Tibial nerve (tissue), 4 donors: ENCODE measurements at regions not wholly inside any gene's neighbourhood (a gene's known extent, or its start where the extent isn't known, plus 50 kb on each side); places are given as distances from the start of the nearest gene placed in this dataset.

Experiments used
- DNase-seq, 2 donors: peaks; one replicate each; pipeline ENCODE4 v3.0.0-alpha.2; 2019; ENCODE audit warnings: low spot score in 2 of 2
- H3K27ac ChIP-seq, 4 donors: fragments of 200-600 bp; sonication (generic) in 3 of 4; one replicate each; pipeline ENCODE4 v1.5.1; 2017 to 2019; ENCODE audit warnings: mild to moderate bottlenecking in 1 of 4
- H3K27me3 ChIP-seq, 2 donors: fragments of 200-600 bp; sonication (generic) in 1 of 2; one replicate each; pipeline versions ENCODE4 v1.5.1 to v1.6.0; 2017 to 2019
- H3K36me3 ChIP-seq, 3 donors: fragments of 200-600 bp; sonication (generic); one replicate each; pipeline ENCODE4 v1.5.1; 2018 to 2019
- H3K4me1 ChIP-seq, 4 donors: fragments of 200-600 bp; sonication (generic) in 3 of 4; one replicate each; pipeline ENCODE4 v1.5.1; 2017 to 2019
- H3K4me3 ChIP-seq, 4 donors: fragments of 200-600 bp; sonication (generic) in 3 of 4; one replicate each; pipeline ENCODE4 v1.5.1; 2017 to 2019; ENCODE audit warnings: mild to moderate bottlenecking in 1 of 4, moderate library complexity in 1 of 4
- H3K9me3 ChIP-seq, 4 donors: fragments of 200-600 bp; sonication (generic) in 3 of 4; one replicate each; pipeline ENCODE4 v1.5.1; 2017 to 2019
- EP300 ChIP-seq, 2 donors: sonication (generic); formaldehyde crosslinking; IDR thresholded peaks; one replicate each; pipeline ENCODE4 v1.6.1; 2017; ENCODE audit warnings: antibody characterized with exemption in 2 of 2, mild to moderate bottlenecking in 1 of 2
- POLR2A ChIP-seq, 2 donors: fragments of 450-650 bp; IDR thresholded peaks; one replicate each; pipeline ENCODE4 v1.6.1; 2017; ENCODE audit warnings: antibody characterized with exemption in 2 of 2, mild to moderate bottlenecking in 2 of 2, moderate library complexity in 2 of 2
- WGBS, 2 donors: methylation state at CpG; one replicate each; pipeline ENCODE4 v1.1.5; 2018; 5-methylcytosine and 5-hydroxymethylcytosine counted together
- TF ChIP-seq, protein P1 (sequence below), 5 experiments: fragments of 200-600 bp in 3 of 5; fragments of 450-650 bp in 2 of 5; sonication (generic) in 3 of 5; IDR thresholded peaks; one replicate each; pipeline ENCODE4 v1.5.1; 2016 to 2019; ENCODE audit warnings: antibody characterized with exemption in 5 of 5, mild to moderate bottlenecking in 3 of 5, moderate library complexity in 2 of 5

- no peaks in the 10 kb centered on the region for H3K36me3 ChIP-seq
- H3K9me3 ChIP-seq: no peaks in the 10 kb centered on the region
- no peak overlapping the region for H3K27ac ChIP-seq
- H3K4me1 ChIP-seq: peaks cover 0 to 12% (median 0%) of the 10 kb centered on the region in 4 donors
- no peaks in the 10 kb centered on the region for H3K27me3 ChIP-seq
- WGBS, 2 donors: 82 to 92% methylated on average over 3 to 4 of the region's 4 CpGs
- TF ChIP-seq EP300 (IDR thresholded peaks at IDR 0.05) (no peak), POLR2A (IDR thresholded peaks at IDR 0.05) (no peak)
- TF ChIP-seq, protein P1, sequence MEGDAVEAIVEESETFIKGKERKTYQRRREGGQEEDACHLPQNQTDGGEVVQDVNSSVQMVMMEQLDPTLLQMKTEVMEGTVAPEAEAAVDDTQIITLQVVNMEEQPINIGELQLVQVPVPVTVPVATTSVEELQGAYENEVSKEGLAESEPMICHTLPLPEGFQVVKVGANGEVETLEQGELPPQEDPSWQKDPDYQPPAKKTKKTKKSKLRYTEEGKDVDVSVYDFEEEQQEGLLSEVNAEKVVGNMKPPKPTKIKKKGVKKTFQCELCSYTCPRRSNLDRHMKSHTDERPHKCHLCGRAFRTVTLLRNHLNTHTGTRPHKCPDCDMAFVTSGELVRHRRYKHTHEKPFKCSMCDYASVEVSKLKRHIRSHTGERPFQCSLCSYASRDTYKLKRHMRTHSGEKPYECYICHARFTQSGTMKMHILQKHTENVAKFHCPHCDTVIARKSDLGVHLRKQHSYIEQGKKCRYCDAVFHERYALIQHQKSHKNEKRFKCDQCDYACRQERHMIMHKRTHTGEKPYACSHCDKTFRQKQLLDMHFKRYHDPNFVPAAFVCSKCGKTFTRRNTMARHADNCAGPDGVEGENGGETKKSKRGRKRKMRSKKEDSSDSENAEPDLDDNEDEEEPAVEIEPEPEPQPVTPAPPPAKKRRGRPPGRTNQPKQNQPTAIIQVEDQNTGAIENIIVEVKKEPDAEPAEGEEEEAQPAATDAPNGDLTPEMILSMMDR (IDR thresholded peaks at IDR 0.05): no peak
- no peak overlapping the region for H3K4me3 ChIP-seq
- DNase-seq: no peak
These were observed 57.6 kb upstream of the EYA2 start for GRCh38 chr20:46837083-46837482.

- no peak for DNase-seq
- Histone ChIP-seq H3K27ac (no peak overlapping the region), H3K4me1 (peaks cover 0 to 5% (median 0%) of the 10 kb centered on the region in 4 donors), H3K27me3 (no peaks in the 10 kb centered on the region), H3K9me3 (no peaks in the 10 kb centered on the region), H3K4me3 (no peak overlapping the region), H3K36me3 (no peaks in the 10 kb centered on the region)
- TF ChIP-seq POLR2A (IDR thresholded peaks at IDR 0.05) (no peak), EP300 (IDR thresholded peaks at IDR 0.05) (no peak)
- TF ChIP-seq, protein P1 (IDR thresholded peaks at IDR 0.05): no peak
- WGBS, 2 donors: 56 to 59% methylated on average over 2 of the region's 2 CpGs
These were observed 56.6 kb upstream of the EYA2 start for GRCh38 chr20:46838011-46838410.

DNA sequence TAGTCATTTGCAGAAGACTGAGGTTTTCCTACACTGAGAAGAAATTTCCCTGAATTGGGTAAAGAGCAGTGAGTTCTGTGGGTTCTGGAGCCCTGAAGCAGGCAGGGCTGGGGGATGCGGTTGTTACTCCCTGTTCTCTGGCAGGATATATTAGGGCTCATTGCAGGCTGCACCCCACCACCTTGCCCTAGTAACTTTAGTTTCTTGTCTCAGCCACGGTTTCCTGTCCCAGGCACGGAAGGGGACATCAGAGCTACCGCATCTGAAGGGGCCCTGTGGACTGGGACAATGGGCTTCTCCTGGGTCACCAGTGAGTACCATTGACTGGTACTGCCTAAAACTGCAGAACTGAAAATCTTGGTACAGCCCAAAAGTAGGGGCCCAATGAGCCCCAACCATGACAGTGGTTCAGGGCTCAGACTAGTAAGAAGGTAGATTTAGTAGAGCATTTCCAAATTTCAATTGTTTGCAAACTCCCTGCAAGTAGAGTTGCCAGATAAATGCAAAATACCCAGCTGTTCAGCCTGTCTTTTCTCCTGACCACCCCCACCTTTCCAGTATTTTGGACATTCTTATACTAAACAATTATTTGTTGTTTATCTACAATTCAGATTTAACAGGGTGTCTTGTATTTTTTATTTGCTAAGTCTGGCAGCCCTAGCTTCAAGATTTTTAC is 54.5 kb upstream of the EYA2 start:
- TF ChIP-seq EP300 (IDR thresholded peaks at IDR 0.05) (no peak), POLR2A (IDR thresholded peaks at IDR 0.05) (no peak)
- TF ChIP-seq, protein P1 (IDR thresholded peaks at IDR 0.05): no peak
- no peak overlapping the region for H3K4me3 ChIP-seq

More for the DNA sequence above, 54.5 kb upstream of the EYA2 start:
- Histone ChIP-seq H3K27ac (no peak overlapping the region), H3K36me3 (no peaks in the 10 kb centered on the region), H3K4me1 (no peaks in the 10 kb centered on the region), H3K27me3 (no peaks in the 10 kb centered on the region), H3K9me3 (no peaks in the 10 kb centered on the region)
- WGBS, 2 donors: 82 to 90% methylated on average over 4 of the region's 4 CpGs
- DNase-seq: no peak
